Osteoblast (primary cell): ENCODE measurements at regions not wholly inside any gene's neighbourhood (a gene's known extent, or its start where the extent isn't known, plus 50 kb on each side); places are given as distances from the start of the nearest gene placed in this dataset.
"Not testable (repeated sequence)": the region's sequence is repeated elsewhere in the genome, so short reads cannot be mapped to it uniquely, and the experiment has no call there.

Source experiments
- DNase-seq: peaks from one replicate; pipeline ENCODE4 v3.0.0; 2011; ENCODE audit warnings: low spot score, mixed read lengths; ENCODE audit not compliant: insufficient read length; ENCODE audit errors: missing footprints
- H2AFZ ChIP-seq: 2 replicates; pipeline ENCODE4 v1.6.0; 2011; ENCODE audit warnings: mild to moderate bottlenecking, low read length
- H3K27ac ChIP-seq: 2 replicates; pipeline ENCODE4 v1.5.1; 2011; ENCODE audit warnings: mild to moderate bottlenecking, low read depth, low read length, moderate library complexity
- H3K27me3 ChIP-seq: 2 replicates; pipeline ENCODE4 v1.6.0; 2012; ENCODE audit warnings: mild to moderate bottlenecking, control low read depth, inconsistent platforms, low read length, moderate library complexity; ENCODE audit not compliant: insufficient read depth
- H3K36me3 ChIP-seq: 2 replicates; pipeline ENCODE4 v1.5.1; 2011; ENCODE audit warnings: mild to moderate bottlenecking, low read length, control low read depth, moderate library complexity; ENCODE audit not compliant: insufficient read depth
- H3K4me1 ChIP-seq: 2 replicates; pipeline ENCODE4 v1.5.1; 2011; ENCODE audit warnings: mild to moderate bottlenecking, low read length, control low read depth, moderate library complexity; ENCODE audit not compliant: insufficient read depth
- H3K4me2 ChIP-seq: 2 replicates; pipeline ENCODE4 v1.6.0; 2011; ENCODE audit warnings: mild to moderate bottlenecking, low read length; ENCODE audit not compliant: insufficient read depth
- H3K4me3 ChIP-seq: fragments of 200-600 bp; sonication (generic); 3 replicates; pipeline ENCODE4 v1.5.1; 2012; ENCODE audit warnings: mild to moderate bottlenecking, low read length, inconsistent platforms; ENCODE audit not compliant: insufficient read depth
- H3K79me2 ChIP-seq: 2 replicates; pipeline ENCODE4 v1.6.0; 2012; ENCODE audit warnings: mild to moderate bottlenecking, low read length, control low read depth, inconsistent platforms; ENCODE audit not compliant: insufficient read depth
- H3K9me3 ChIP-seq: 2 replicates; pipeline ENCODE4 v1.5.1; 2011; ENCODE audit warnings: low read depth, low read length, control low read depth
- H4K20me1 ChIP-seq: 2 replicates; pipeline ENCODE4 v1.6.0; 2012; ENCODE audit warnings: mild to moderate bottlenecking, low read length, control low read depth; ENCODE audit not compliant: insufficient read depth
- CTCF ChIP-seq: IDR thresholded peaks from 2 replicates; pipeline ENCODE4 v1.5.1; 2011; ENCODE audit warnings: mild to moderate bottlenecking, low read depth, low read length, moderate library complexity; ENCODE audit errors: extremely low read depth

- Histone ChIP-seq H4K20me1 (no peaks in the 10 kb centered on the region), H3K4me2 (no peak overlapping the region), H3K9me3 (no peaks in the 10 kb centered on the region), H3K36me3 (no peaks in the 10 kb centered on the region), H3K79me2 (no peaks in the 10 kb centered on the region), H2AFZ (no peak overlapping the region), H3K27ac (no peak overlapping the region), H3K4me1 (no peaks in the 10 kb centered on the region), H3K27me3 (no peaks in the 10 kb centered on the region), H3K4me3 (no peak overlapping the region)
- DNase-seq, result no peak
- TF ChIP-seq CTCF, result no peak
Measured at GRCh38 chr10:120047926-120048325, 155.4 kb downstream of the SEC23IP start.

DNA sequence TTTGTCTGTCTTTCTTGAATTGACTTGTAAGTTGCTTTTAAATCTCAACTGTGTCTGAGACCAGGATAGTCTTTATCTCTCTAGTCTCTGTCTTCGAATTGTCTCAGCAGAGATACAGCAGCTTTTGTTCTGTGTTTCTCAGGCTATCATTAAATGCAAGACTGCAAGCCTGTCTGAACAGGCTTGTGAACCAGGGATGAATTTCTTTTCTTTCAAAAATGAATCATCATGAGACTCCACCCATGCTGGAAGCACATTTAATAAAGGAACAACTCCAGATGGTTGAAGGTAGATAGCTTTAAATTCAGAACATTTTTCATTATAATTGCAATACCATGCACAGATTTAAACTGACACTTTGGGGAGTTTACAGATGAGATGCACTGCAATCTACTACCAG, 155.9 kb downstream of the SEC23IP start:
- Histone ChIP-seq H3K36me3 (no peaks in the 10 kb centered on the region), H2AFZ (no peak overlapping the region), H3K4me3 (no peak overlapping the region), H4K20me1 (no peaks in the 10 kb centered on the region), H3K27me3 (no peaks in the 10 kb centered on the region), H3K9me3 (no peaks in the 10 kb centered on the region), H3K79me2 (no peaks in the 10 kb centered on the region), H3K4me2 (no peak overlapping the region), H3K27ac (no peak overlapping the region), H3K4me1 (no peaks in the 10 kb centered on the region)
- no peak for TF ChIP-seq CTCF
- DNase-seq, result no peak

DNA sequence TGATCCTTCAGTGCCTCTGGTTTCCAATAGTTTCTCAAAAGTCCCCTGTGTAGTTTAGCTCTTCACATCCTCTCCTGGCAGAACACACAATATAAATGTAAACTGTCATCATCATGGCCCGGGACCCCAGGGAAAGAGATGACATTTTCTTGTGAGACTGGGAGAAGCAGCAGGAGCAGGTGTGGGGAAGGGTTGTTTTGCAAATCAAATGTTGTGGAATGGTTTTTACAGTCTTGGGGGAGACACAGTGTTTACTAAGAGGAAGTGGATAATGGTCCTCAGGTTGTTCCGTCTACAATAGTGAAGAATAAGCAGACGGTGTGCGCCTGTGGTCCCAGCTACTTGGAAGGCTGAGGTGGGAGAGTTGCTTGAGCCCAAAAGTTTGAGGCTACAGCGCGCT, 159.1 kb downstream of the SEC23IP start:
- Histone ChIP-seq H3K9me3 (no peaks in the 10 kb centered on the region), H3K27ac (no peak overlapping the region)
- no peak for TF ChIP-seq CTCF

GRCh38 chr10:120052964-120053702, 160.6 kb downstream of the SEC23IP start:
- no peaks in the 10 kb centered on the region for H3K36me3 ChIP-seq
- H3K4me3 ChIP-seq, result no peak overlapping the region
- TF ChIP-seq CTCF, result no peak
- H3K79me2 ChIP-seq, result no peaks in the 10 kb centered on the region
- no peaks in the 10 kb centered on the region for H4K20me1 ChIP-seq
- no peak overlapping the region for H3K4me2 ChIP-seq
- no peaks in the 10 kb centered on the region for H3K4me1 ChIP-seq
- no peak overlapping the region for H3K27ac ChIP-seq
- no peaks in the 10 kb centered on the region for H3K27me3 ChIP-seq
- H3K9me3 ChIP-seq, result no peaks in the 10 kb centered on the region
- DNase-seq, result no peak
- no peak overlapping the region for H2AFZ ChIP-seq

More for the DNA sequence above, 159.1 kb downstream of the SEC23IP start:
- Histone ChIP-seq H3K27me3 (no peaks in the 10 kb centered on the region), H2AFZ (no peak overlapping the region), H3K4me1 (no peaks in the 10 kb centered on the region), H3K4me3 (no peak overlapping the region), H3K36me3 (no peaks in the 10 kb centered on the region), H3K79me2 (no peaks in the 10 kb centered on the region), H4K20me1 (no peaks in the 10 kb centered on the region), H3K4me2 (no peak overlapping the region)
- DNase-seq, result no peak

DNA sequence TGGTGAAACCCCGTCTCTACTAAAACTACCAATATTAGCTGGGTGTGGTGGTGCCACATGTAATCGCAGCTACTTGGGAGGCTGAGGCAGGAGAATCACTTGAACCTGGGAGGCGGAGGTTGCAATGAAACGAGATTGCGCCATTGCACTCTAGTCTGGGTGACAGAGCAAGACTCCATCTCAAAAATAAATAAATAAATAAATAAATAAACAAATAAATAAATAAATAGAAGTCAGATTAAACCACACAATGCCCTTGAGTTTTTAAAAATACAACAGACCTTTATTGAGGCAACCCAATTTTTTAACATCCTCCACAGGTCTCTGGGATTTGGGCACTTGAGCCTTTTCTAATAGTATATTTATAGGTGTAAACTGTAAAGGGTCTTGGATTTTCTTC, 167.3 kb downstream of the SEC23IP start:
- not testable (repeated sequence) for H3K36me3 ChIP-seq, H3K4me1 ChIP-seq, H4K20me1 ChIP-seq, H3K4me3 ChIP-seq, H3K27ac ChIP-seq, H3K4me2 ChIP-seq, H2AFZ ChIP-seq, H3K79me2 ChIP-seq, DNase-seq, H3K27me3 ChIP-seq, H3K9me3 ChIP-seq
